ENCODE measurements at regions not wholly inside any gene's neighbourhood (a gene's known extent, or its start where the extent isn't known, plus 50 kb on each side); places are given as distances from the start of the nearest gene placed in this dataset.

DNA sequence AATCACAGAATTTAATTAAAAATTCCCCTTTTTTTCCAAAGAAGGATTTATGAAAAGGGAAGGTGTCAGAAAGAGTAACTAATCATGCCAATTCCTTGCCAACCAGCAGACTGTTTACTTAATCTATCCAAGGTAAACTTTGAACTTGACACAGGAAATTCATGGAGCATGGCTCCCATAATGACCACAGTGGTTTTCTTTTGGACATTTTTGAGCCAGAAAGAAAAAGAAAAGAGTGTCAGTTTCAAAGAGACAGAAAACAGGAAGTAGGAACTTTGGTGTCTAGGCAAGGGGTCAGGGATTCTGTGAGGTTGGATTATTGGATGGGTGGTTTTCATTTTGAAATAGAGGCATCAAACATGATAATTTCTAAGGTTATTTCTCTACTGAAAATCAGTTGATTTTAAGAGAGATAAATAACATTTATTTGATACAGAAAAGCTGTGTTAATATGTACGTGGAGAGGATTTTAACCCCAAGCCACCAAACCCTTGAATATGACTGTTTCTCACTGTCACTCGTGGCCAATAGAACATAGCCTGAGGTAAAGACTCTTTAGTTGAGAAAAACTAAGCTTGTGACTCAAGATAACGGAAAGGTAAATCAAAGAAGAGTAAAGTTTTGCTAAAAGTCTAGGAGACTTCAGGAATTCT, 196.1 kb downstream of the TTC6 start (continued):
- TF ChIP-seq, protein P1, sequence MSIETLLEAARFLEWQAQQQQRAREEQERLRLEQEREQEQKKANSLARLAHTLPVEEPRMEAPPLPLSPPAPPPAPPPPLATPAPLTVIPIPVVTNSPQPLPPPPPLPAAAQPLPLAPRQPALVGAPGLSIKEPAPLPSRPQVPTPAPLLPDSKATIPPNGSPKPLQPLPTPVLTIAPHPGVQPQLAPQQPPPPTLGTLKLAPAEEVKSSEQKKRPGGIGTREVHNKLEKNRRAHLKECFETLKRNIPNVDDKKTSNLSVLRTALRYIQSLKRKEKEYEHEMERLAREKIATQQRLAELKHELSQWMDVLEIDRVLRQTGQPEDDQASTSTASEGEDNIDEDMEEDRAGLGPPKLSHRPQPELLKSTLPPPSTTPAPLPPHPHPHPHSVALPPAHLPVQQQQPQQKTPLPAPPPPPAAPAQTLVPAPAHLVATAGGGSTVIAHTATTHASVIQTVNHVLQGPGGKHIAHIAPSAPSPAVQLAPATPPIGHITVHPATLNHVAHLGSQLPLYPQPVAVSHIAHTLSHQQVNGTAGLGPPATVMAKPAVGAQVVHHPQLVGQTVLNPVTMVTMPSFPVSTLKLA (IDR thresholded peaks at IDR 0.05): no peak
- TF ChIP-seq, protein P2, sequence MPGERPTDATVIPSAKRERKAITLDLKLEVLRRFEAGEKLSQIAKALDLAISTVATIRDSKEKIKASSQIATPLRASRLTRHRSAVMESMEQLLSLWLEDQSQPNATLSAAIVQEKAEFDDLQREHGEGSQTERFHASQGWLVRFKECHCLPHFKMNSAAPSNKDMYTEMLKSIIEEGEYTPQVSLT (CRISPR knock-in tag; IDR thresholded peaks at IDR 0.05; ENCODE audit: borderline replicate concordance, low read depth): no peak
- TF ChIP-seq PHF5A (CRISPR knock-in tag; IDR thresholded peaks at IDR 0.05; ENCODE audit: low read depth, unreplicated experiment) (peak; percentile 93), ZNF670 (CRISPR knock-in tag; IDR thresholded peaks at IDR 0.05; ENCODE audit: borderline replicate concordance) (peak; percentile 91; the same call in 1 of the 2 replicates), JARID2 (CRISPR knock-in tag; IDR thresholded peaks at IDR 0.05; ENCODE audit: insufficient replicate concordance) (peak; percentile 46), ZNF563 (CRISPR knock-in tag; IDR thresholded peaks at IDR 0.05) (no peak), NFIC (IDR thresholded peaks at IDR 0.05; ENCODE audit: low read length) (peak; percentile 96), KDM4B (CRISPR knock-in tag; IDR thresholded peaks at IDR 0.05) (peak; percentile 66; the same call in 1 of the 2 replicates), ZNF878 (CRISPR knock-in tag; IDR thresholded peaks at IDR 0.05) (peak; percentile 86; the same call in 1 of the 2 replicates), ZNF614 (CRISPR knock-in tag; IDR thresholded peaks at IDR 0.05; ENCODE audit: borderline replicate concordance) (peak; percentile 99), JUNB (CRISPR knock-in tag; IDR thresholded peaks at IDR 0.05; ENCODE audit: borderline replicate concordance) (no peak), STAG1 (CRISPR knock-in tag; IDR thresholded peaks at IDR 0.05) (0 out of 2 replicates have a peak, but pooled peaks have one; percentile 7), CREM (IDR thresholded peaks at IDR 0.05) (peak; percentile 80), CREM (CRISPR knock-in tag; IDR thresholded peaks at IDR 0.05) (no peak), ZNF747 (CRISPR knock-in tag; IDR thresholded peaks at IDR 0.05; ENCODE audit: borderline replicate concordance) (no peak), PLRG1 (conservative IDR thresholded peaks at IDR 0.05) (no peak), EHMT2 (IDR thresholded peaks at IDR 0.05; ENCODE audit: borderline replicate concordance, low read depth, low read length) (peak; percentile 99), TEAD3 (CRISPR knock-in tag; optimal IDR thresholded peaks at IDR 0.05; ENCODE audit: borderline replicate concordance) (peak; percentile 84)
- TF ChIP-seq, protein P3, sequence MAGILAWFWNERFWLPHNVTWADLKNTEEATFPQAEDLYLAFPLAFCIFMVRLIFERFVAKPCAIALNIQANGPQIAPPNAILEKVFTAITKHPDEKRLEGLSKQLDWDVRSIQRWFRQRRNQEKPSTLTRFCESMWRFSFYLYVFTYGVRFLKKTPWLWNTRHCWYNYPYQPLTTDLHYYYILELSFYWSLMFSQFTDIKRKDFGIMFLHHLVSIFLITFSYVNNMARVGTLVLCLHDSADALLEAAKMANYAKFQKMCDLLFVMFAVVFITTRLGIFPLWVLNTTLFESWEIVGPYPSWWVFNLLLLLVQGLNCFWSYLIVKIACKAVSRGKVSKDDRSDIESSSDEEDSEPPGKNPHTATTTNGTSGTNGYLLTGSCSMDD (CRISPR knock-in tag; IDR thresholded peaks at IDR 0.05): no peak
- TF ChIP-seq, protein P4, sequence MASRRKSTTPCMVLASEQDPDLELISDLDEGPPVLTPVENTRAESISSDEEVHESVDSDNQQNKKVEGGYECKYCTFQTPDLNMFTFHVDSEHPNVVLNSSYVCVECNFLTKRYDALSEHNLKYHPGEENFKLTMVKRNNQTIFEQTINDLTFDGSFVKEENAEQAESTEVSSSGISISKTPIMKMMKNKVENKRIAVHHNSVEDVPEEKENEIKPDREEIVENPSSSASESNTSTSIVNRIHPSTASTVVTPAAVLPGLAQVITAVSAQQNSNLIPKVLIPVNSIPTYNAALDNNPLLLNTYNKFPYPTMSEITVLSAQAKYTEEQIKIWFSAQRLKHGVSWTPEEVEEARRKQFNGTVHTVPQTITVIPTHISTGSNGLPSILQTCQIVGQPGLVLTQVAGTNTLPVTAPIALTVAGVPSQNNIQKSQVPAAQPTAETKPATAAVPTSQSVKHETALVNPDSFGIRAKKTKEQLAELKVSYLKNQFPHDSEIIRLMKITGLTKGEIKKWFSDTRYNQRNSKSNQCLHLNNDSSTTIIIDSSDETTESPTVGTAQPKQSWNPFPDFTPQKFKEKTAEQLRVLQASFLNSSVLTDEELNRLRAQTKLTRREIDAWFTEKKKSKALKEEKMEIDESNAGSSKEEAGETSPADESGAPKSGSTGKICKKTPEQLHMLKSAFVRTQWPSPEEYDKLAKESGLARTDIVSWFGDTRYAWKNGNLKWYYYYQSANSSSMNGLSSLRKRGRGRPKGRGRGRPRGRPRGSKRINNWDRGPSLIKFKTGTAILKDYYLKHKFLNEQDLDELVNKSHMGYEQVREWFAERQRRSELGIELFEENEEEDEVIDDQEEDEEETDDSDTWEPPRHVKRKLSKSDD (CRISPR knock-in tag; IDR thresholded peaks at IDR 0.05; ENCODE audit: low read depth): no peak
- TF ChIP-seq, protein P5, sequence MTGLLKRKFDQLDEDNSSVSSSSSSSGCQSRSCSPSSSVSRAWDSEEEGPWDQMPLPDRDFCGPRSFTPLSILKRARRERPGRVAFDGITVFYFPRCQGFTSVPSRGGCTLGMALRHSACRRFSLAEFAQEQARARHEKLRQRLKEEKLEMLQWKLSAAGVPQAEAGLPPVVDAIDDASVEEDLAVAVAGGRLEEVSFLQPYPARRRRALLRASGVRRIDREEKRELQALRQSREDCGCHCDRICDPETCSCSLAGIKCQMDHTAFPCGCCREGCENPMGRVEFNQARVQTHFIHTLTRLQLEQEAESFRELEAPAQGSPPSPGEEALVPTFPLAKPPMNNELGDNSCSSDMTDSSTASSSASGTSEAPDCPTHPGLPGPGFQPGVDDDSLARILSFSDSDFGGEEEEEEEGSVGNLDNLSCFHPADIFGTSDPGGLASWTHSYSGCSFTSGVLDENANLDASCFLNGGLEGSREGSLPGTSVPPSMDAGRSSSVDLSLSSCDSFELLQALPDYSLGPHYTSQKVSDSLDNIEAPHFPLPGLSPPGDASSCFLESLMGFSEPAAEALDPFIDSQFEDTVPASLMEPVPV (CRISPR knock-in tag; IDR thresholded peaks at IDR 0.05): no peak
- TF ChIP-seq, protein P6, sequence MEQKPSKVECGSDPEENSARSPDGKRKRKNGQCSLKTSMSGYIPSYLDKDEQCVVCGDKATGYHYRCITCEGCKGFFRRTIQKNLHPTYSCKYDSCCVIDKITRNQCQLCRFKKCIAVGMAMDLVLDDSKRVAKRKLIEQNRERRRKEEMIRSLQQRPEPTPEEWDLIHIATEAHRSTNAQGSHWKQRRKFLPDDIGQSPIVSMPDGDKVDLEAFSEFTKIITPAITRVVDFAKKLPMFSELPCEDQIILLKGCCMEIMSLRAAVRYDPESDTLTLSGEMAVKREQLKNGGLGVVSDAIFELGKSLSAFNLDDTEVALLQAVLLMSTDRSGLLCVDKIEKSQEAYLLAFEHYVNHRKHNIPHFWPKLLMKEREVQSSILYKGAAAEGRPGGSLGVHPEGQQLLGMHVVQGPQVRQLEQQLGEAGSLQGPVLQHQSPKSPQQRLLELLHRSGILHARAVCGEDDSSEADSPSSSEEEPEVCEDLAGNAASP (CRISPR knock-in tag; IDR thresholded peaks at IDR 0.05; ENCODE audit: borderline replicate concordance): peak; percentile 88
